DND-41 (cell line): ENCODE measurements at regions not wholly inside any gene's neighbourhood (a gene's known extent, or its start where the extent isn't known, plus 50 kb on each side); places are given as distances from the start of the nearest gene placed in this dataset.

Source experiments
- ATAC-seq: fragments of 200-7000 bp; cut with Tn5 transposase; 3 replicates; pipeline ENCODE4 v1.9.1; 2021; ENCODE audit warnings: low read depth; ENCODE audit not compliant: insufficient read depth
- DNase-seq: peaks from one replicate; pipeline ENCODE4 v3.0.0-alpha.2; 2020
- H2AFZ ChIP-seq: 2 replicates; pipeline ENCODE4 v1.6.0; 2012; ENCODE audit warnings: low read depth, low read length
- H3K27ac ChIP-seq: 2 replicates; pipeline ENCODE4 v1.5.1; 2012; ENCODE audit warnings: low read length, inconsistent platforms
- H3K27me3 ChIP-seq: fragments of 200-600 bp; sonication (generic); 2 replicates; pipeline ENCODE4 v1.6.0; 2012; ENCODE audit warnings: low read length, mild to moderate bottlenecking, inconsistent platforms; ENCODE audit not compliant: insufficient read depth, poor library complexity
- H3K36me3 ChIP-seq: 2 replicates; pipeline ENCODE4 v1.5.1; 2012; ENCODE audit warnings: low read length, inconsistent platforms; ENCODE audit not compliant: insufficient read depth
- H3K4me1 ChIP-seq: 2 replicates; pipeline ENCODE4 v1.5.1; 2012; ENCODE audit warnings: mild to moderate bottlenecking, low read length; ENCODE audit not compliant: insufficient read depth
- H3K4me2 ChIP-seq: 2 replicates; pipeline ENCODE4 v1.6.0; 2012; ENCODE audit warnings: mild to moderate bottlenecking, moderate library complexity, low read length, inconsistent platforms; ENCODE audit not compliant: insufficient read depth
- H3K4me3 ChIP-seq, 2 experiments: fragments of 200-600 bp in 1 of 2; shearing (Covaris generic) in 1 of 2; 2 replicates each; pipeline ENCODE4 v1.5.1; 2012 to 2016; ENCODE audit warnings: inconsistent platforms in 2 of 2, low read length in 2 of 2, mild to moderate bottlenecking in 2 of 2, low read depth in 1 of 2, moderate library complexity in 1 of 2
- H3K79me2 ChIP-seq: 2 replicates; pipeline ENCODE4 v1.6.0; 2012; ENCODE audit warnings: low read length, inconsistent platforms; ENCODE audit not compliant: insufficient read depth
- H3K9ac ChIP-seq: 2 replicates; pipeline ENCODE4 v1.6.0; 2012; ENCODE audit warnings: low read depth, mild to moderate bottlenecking, inconsistent platforms, low read length, moderate library complexity
- H3K9me3 ChIP-seq: 2 replicates; pipeline ENCODE4 v1.5.1; 2012; ENCODE audit warnings: low read length, moderate library complexity, mild to moderate bottlenecking, inconsistent platforms; ENCODE audit not compliant: insufficient read depth, severe bottlenecking
- H4K20me1 ChIP-seq: 2 replicates; pipeline ENCODE4 v1.6.0; 2012; ENCODE audit warnings: low read length; ENCODE audit not compliant: insufficient read depth
- EZH2 ChIP-seq: IDR thresholded peaks from 3 replicates; pipeline ENCODE4 v1.6.1; 2012; ENCODE audit warnings: borderline replicate concordance, low read depth, mild to moderate bottlenecking, moderate library complexity, low read length, inconsistent platforms; ENCODE audit not compliant: severe bottlenecking
- TF ChIP-seq, protein P1 (sequence below): IDR thresholded peaks from 2 replicates; pipeline ENCODE4 v1.5.1; 2012; ENCODE audit warnings: borderline replicate concordance, low read length, moderate library complexity, mild to moderate bottlenecking; ENCODE audit not compliant: poor library complexity, severe bottlenecking; ENCODE audit errors: extremely low read depth

DNA sequence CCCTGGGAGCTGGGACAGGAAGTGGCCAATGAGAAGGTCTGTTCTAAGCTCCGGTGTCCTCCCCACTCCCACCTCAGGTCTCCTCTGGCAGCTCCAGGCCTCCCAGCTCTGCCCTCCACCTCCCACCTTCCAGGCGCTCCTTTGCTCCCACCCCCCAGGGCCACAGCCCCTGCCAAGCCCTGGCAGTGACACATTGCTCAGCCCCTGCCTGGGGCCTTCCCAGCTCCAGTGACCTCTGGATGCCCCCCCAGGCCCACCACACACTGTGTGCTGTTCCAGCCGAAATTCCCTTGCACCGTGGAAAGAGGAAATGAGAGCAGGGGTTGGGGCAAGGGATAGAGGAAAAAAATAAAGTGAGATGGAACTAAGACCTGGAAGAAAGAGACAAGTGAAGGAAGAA lies 289.6 kb downstream of the CYP26B1 start:
- Histone ChIP-seq H3K27ac (no peak overlapping the region), H3K9ac (no peak overlapping the region), H3K4me2 (no peak overlapping the region), H4K20me1 (peaks cover under 1% of the 10 kb centered on the region; the same call in 1 of the 2 replicates), H2AFZ (no peak overlapping the region), H3K27me3 (no peaks in the 10 kb centered on the region), H3K79me2 (no peaks in the 10 kb centered on the region), H3K4me3 (no peak overlapping the region), H3K36me3 (no peaks in the 10 kb centered on the region), H3K4me1 (no peaks in the 10 kb centered on the region), H3K9me3 (no peaks in the 10 kb centered on the region)
- TF ChIP-seq EZH2, result no peak
- TF ChIP-seq, protein P1, sequence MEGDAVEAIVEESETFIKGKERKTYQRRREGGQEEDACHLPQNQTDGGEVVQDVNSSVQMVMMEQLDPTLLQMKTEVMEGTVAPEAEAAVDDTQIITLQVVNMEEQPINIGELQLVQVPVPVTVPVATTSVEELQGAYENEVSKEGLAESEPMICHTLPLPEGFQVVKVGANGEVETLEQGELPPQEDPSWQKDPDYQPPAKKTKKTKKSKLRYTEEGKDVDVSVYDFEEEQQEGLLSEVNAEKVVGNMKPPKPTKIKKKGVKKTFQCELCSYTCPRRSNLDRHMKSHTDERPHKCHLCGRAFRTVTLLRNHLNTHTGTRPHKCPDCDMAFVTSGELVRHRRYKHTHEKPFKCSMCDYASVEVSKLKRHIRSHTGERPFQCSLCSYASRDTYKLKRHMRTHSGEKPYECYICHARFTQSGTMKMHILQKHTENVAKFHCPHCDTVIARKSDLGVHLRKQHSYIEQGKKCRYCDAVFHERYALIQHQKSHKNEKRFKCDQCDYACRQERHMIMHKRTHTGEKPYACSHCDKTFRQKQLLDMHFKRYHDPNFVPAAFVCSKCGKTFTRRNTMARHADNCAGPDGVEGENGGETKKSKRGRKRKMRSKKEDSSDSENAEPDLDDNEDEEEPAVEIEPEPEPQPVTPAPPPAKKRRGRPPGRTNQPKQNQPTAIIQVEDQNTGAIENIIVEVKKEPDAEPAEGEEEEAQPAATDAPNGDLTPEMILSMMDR, result no peak
- no peak for ATAC-seq
- no peak for DNase-seq

DNA sequence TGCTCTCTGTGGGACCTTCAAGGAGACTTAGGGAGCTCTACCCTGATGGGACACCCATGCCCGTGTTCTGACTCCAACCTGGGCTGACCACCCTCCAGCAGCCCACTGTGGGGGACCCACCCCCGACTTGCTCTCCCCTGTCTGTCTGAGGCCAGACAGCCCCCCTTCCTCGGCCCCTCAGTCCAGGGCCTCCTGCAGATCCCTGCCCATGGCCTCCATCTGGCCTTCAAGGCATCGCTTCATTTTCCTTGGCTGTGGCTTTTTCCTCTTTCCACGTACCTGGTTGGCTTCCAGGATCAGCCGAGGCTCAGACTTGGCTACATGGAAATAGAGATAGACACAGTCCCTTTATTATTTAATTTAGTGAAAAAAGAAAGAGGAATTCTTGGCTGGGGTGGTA lies 290.0 kb downstream of the CYP26B1 start:
- ATAC-seq (no peak), DNase-seq (no peak)
- Histone ChIP-seq H3K27me3 (no peaks in the 10 kb centered on the region), H3K36me3 (no peaks in the 10 kb centered on the region), H3K9ac (no peak overlapping the region), H3K4me3 (no peak overlapping the region), H2AFZ (no peak overlapping the region), H4K20me1 (peaks cover 3% of the 10 kb centered on the region; the same call in 1 of the 2 replicates), H3K27ac (no peak overlapping the region), H3K4me2 (no peak overlapping the region), H3K9me3 (no peaks in the 10 kb centered on the region), H3K79me2 (no peaks in the 10 kb centered on the region), H3K4me1 (no peaks in the 10 kb centered on the region)
- TF ChIP-seq, protein P1, result no peak
- TF ChIP-seq EZH2, result no peak

DNA sequence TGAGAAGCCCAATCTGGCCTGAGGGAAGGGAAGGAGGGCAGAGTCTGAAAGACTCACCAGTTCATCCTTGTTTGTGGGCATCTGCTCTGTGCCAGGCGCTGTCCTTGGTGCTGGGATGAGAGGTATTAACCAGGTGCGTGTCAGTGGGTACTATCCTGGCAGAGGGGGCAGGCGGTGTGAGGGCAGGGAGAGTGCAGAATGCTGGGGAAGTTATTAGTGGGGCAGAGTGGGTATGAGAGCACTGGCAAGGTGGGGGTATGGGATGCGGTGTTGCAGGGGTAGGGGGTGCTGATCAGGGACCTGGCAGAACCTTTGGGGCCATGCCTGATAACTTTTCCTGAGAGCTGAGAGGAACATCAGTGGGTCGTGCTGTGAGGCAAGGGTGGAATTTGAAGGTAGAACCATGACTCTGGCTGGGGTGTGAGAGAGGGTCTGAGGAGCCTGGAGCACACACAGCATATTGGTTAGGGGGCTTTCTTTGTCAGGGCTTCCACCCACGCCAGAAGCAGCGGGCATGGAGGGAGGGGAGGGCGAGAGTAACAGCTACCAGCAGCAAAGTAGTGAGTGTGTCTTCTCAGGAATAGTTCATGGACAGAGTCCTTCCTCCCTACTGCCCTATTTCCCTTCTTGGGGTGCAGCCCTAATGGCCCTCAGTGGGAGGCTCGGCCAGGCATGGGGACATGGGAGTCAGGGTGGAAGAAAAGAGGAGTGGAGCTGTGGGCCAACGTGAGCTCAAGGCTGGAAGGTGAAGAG lies 290.7 kb downstream of the CYP26B1 start:
- Histone ChIP-seq H3K27ac (no peak overlapping the region), H3K4me1 (no peaks in the 10 kb centered on the region), H2AFZ (no peak overlapping the region), H3K27me3 (no peaks in the 10 kb centered on the region), H4K20me1 (peaks cover 3% of the 10 kb centered on the region; the same call in 1 of the 2 replicates), H3K4me2 (no peak overlapping the region), H3K9ac (no peak overlapping the region), H3K36me3 (no peaks in the 10 kb centered on the region), H3K9me3 (no peaks in the 10 kb centered on the region), H3K79me2 (no peaks in the 10 kb centered on the region), H3K4me3 (no peak overlapping the region)
- peak; percentile 71 for ATAC-seq
- TF ChIP-seq, protein P1, result no peak
- TF ChIP-seq EZH2, result no peak
- peak; percentile 56 for DNase-seq
